Mammary epithelial cell (primary cell): ENCODE measurements at regions not wholly inside any gene's neighbourhood (a gene's known extent, or its start where the extent isn't known, plus 50 kb on each side); places are given as distances from the start of the nearest gene placed in this dataset.

Experiments
- CTCF ChIP-seq, 2 donors: IDR thresholded peaks in 1 of 2; conservative IDR thresholded peaks in 1 of 2; 2 replicates each; pipeline ENCODE4 v1.5.1; 2011 to 2012; ENCODE audit warnings: inconsistent platforms in 2 of 2, low read length in 2 of 2, mild to moderate bottlenecking in 2 of 2, control low read depth in 1 of 2, low read depth in 1 of 2; ENCODE audit not compliant: insufficient read depth in 1 of 2; ENCODE audit errors: extremely low read depth in 1 of 2
- EZH2 ChIP-seq: IDR thresholded peaks from 2 replicates; pipeline ENCODE4 v1.6.1; 2012; ENCODE audit warnings: low read length, inconsistent platforms, borderline replicate concordance

DNA sequence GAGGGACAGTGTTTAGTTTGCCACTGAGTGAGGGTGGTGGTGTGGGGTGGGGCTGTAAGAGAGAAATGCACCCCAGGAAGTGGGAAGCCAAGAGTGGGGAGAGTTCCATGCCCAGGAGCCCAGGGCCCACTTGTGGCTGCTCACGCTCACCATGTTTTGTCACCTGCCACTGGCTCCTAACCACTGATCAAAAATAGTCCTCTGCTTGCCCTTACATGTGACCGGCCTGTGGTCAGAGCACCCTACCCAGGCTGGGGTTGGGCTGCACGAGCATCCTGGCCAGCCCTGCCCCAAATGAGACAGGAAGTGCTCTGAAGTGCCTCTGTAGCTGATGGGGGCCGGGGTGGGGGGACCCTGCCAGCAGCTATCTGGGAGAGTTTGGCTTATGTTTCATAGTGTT is 216.3 kb downstream of the RPLP1 start:
- TF ChIP-seq CTCF (conservative IDR thresholded peaks at IDR 0.05 in 1 of 2, IDR thresholded peaks at IDR 0.05 in 1 of 2; ENCODE audit: extremely low read depth in 1 of 2, insufficient read depth in 1 of 2, low read depth in 1 of 2, low read length in 2 of 2) (no peak), EZH2 (no peak)
